ENCODE measurements at regions not wholly inside any gene's neighbourhood (a gene's known extent, or its start where the extent isn't known, plus 50 kb on each side); places are given as distances from the start of the nearest gene placed in this dataset.
A peak's percentile ranks its signal among the peaks of the same experiment; 100 is the strongest.

DNA sequence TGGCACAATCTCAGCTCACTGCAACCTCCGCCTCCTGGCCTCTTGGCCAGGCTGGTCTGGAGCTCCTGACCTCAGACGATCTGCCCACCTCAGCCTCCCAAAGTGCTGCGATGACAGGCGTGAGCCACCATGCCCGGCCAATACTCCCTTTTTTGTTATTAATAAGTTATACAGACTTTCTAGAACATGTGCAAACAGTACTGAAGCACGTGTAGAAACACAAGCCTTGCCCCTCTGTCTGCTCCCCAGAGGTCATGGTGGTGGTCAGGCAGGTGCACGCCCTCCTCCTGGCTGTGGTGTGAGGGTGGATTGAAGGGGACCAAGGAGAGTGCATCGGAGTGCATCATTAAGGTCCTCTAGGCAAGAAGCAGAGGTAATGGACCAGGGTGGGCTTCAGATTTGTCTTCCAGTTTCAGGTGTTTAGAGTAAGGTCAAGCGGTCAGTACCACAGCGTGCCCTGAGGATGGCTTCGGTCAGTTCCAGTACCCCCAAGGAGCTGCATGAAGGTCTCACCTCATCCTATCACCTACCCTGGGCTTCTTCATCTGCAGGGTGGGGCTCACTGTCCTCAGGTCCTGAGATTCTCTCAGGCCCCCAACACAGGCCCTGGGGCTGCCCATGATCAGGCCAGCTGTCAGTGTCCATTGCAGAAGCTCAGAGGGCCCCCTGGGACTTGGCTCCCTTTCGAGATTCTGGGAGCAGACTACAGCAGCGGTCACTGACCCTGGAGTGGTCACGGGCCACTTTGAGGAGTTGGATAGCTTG lies 124.3 kb downstream of the GLI2 start:
- Histone ChIP-seq H3K4me1 (ENCODE audit: insufficient read depth, poor library complexity, severe bottlenecking) (peaks cover 5% of the 10 kb centered on the region), H3K27me3 (ENCODE audit: insufficient read depth, poor library complexity, severe bottlenecking) (no peaks in the 10 kb centered on the region), H3K27ac (ENCODE audit: poor library complexity, severe bottlenecking) (no peak overlapping the region), H3K9me3 (ENCODE audit: severe bottlenecking) (no peaks in the 10 kb centered on the region), H3K4me3 (ENCODE audit: severe bottlenecking) (no peak overlapping the region), H3K36me3 (ENCODE audit: low read depth) (no peaks in the 10 kb centered on the region)
- no peak for ATAC-seq (ENCODE audit: low read depth)
- peak; percentile 29 for DNase-seq (ENCODE audit: low spot score)
- TF ChIP-seq, protein P1, sequence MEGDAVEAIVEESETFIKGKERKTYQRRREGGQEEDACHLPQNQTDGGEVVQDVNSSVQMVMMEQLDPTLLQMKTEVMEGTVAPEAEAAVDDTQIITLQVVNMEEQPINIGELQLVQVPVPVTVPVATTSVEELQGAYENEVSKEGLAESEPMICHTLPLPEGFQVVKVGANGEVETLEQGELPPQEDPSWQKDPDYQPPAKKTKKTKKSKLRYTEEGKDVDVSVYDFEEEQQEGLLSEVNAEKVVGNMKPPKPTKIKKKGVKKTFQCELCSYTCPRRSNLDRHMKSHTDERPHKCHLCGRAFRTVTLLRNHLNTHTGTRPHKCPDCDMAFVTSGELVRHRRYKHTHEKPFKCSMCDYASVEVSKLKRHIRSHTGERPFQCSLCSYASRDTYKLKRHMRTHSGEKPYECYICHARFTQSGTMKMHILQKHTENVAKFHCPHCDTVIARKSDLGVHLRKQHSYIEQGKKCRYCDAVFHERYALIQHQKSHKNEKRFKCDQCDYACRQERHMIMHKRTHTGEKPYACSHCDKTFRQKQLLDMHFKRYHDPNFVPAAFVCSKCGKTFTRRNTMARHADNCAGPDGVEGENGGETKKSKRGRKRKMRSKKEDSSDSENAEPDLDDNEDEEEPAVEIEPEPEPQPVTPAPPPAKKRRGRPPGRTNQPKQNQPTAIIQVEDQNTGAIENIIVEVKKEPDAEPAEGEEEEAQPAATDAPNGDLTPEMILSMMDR (IDR thresholded peaks at IDR 0.05; ENCODE audit: poor library complexity, severe bottlenecking) = no peak

DNA sequence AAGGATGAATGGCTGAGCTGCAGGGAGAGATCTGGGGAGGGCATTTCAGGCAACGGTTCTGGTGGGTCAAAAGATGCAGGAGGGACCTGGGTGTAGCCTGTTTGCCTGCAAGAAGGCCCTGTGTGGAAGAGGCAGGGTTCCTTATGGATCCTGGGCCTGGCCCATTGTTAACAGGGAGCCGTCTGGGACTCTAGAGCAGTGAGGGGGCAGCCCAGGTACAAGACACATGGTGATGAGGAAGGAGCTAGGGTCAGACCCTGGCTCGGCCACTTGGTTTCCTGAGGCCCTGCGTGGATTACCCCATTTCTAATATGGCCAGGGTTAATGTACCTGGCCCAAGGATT lies 124.9 kb downstream of the GLI2 start:
- ATAC-seq (ENCODE audit: low read depth) (no peak), DNase-seq (ENCODE audit: low spot score) (no peak)
- Histone ChIP-seq H3K27me3 (ENCODE audit: insufficient read depth, poor library complexity, severe bottlenecking) (no peaks in the 10 kb centered on the region), H3K27ac (ENCODE audit: poor library complexity, severe bottlenecking) (no peak overlapping the region), H3K9me3 (ENCODE audit: severe bottlenecking) (no peaks in the 10 kb centered on the region), H3K4me1 (ENCODE audit: insufficient read depth, poor library complexity, severe bottlenecking) (peaks cover 5% of the 10 kb centered on the region), H3K4me3 (ENCODE audit: severe bottlenecking) (no peak overlapping the region), H3K36me3 (ENCODE audit: low read depth) (no peaks in the 10 kb centered on the region)
- TF ChIP-seq, protein P1 (IDR thresholded peaks at IDR 0.05; ENCODE audit: poor library complexity, severe bottlenecking) = no peak

DNA sequence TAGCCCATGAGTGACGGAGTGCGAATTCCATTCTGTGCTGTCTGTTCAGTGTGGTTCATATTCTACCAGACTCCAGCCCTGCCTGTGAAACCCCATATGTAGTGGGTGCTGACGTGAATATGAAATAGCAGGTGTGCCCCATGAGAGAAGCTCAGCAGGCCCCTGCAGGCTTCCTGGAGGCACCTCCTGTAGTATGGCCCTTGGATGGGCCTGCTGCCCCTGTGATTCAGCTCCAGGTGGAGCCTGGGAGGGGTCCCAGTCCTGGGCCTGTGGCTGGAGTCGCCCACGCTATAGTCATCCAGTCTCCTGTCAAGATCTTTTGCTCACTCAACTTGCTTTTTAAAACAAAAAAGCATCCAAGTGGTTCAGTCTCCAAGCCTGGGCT lies 125.5 kb downstream of the GLI2 start:
- Histone ChIP-seq H3K9me3 (ENCODE audit: severe bottlenecking) (no peaks in the 10 kb centered on the region), H3K4me3 (ENCODE audit: severe bottlenecking) (no peak overlapping the region), H3K27ac (ENCODE audit: poor library complexity, severe bottlenecking) (no peak overlapping the region), H3K36me3 (ENCODE audit: low read depth) (no peaks in the 10 kb centered on the region), H3K27me3 (ENCODE audit: insufficient read depth, poor library complexity, severe bottlenecking) (no peaks in the 10 kb centered on the region), H3K4me1 (ENCODE audit: insufficient read depth, poor library complexity, severe bottlenecking) (peaks cover 5% of the 10 kb centered on the region)
- ATAC-seq (ENCODE audit: low read depth) (no peak), DNase-seq (ENCODE audit: low spot score) (peak; percentile 26)
- TF ChIP-seq, protein P1 (IDR thresholded peaks at IDR 0.05; ENCODE audit: poor library complexity, severe bottlenecking) = no peak

DNA sequence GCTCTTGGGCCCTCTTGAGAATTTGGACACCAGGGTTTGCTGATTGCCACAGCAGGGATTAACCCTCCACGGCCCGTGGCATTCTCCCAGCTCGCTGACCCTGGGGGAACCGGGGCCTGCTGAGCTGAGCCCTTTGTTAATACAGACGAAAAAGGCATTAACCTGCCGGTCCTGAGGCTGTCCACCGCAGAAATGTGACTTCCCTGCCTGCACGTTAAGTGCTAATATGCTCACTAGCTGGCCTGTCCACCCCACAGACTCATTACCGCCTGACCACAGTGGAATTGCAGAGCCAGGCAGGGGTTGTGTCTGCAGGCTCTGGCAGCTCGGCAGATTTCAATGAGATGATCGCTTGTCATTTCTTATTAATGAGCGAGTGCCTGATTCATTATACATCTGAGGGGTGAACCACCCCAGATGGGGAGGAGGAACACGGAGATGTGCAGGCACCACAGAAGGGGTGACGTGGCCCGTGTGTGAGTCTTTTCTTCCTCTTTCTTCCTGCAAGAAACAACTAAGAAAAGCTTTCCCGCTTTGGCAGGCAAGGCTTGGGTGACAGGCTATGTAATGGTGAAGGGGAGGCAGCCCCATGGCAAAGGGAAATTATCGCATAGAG lies 126.0 kb downstream of the GLI2 start:
- TF ChIP-seq, protein P1 (IDR thresholded peaks at IDR 0.05; ENCODE audit: poor library complexity, severe bottlenecking) = no peak
- no peaks in the 10 kb centered on the region for H3K36me3 ChIP-seq (ENCODE audit: low read depth)
- ATAC-seq (ENCODE audit: low read depth) (no peak), DNase-seq (ENCODE audit: low spot score) (peak; percentile 9)
- no peaks in the 10 kb centered on the region for H3K9me3 ChIP-seq (ENCODE audit: severe bottlenecking)
- H3K27ac ChIP-seq (ENCODE audit: poor library complexity, severe bottlenecking) = no peak overlapping the region
- H3K4me3 ChIP-seq (ENCODE audit: severe bottlenecking) = no peak overlapping the region
- peaks cover 5% of the 10 kb centered on the region for H3K4me1 ChIP-seq (ENCODE audit: insufficient read depth, poor library complexity, severe bottlenecking)
- H3K27me3 ChIP-seq (ENCODE audit: insufficient read depth, poor library complexity, severe bottlenecking) = no peaks in the 10 kb centered on the region

All from RWPE2 (cell line).